Neuron (in vitro differentiated cells): ENCODE measurements at regions not wholly inside any gene's neighbourhood (a gene's known extent, or its start where the extent isn't known, plus 50 kb on each side); places are given as distances from the start of the nearest gene placed in this dataset.

Experiments used
- H2AFZ ChIP-seq: one replicate; pipeline ENCODE4 v1.6.1; 2013; ENCODE audit warnings: low read depth, mild to moderate bottlenecking, inconsistent platforms, low read length, moderate library complexity
- H3K27me3 ChIP-seq: one replicate; pipeline ENCODE4 v1.6.1; 2013; ENCODE audit warnings: low read length; ENCODE audit not compliant: insufficient read depth
- H3K36me3 ChIP-seq: one replicate; pipeline ENCODE4 v1.6.1; 2013; ENCODE audit warnings: low read length; ENCODE audit not compliant: insufficient read depth
- H3K4me1 ChIP-seq: one replicate; pipeline ENCODE4 v1.6.1; 2013; ENCODE audit warnings: low read length; ENCODE audit not compliant: insufficient read depth
- H3K4me3 ChIP-seq: 2 replicates; pipeline ENCODE4 v1.5.1; 2013; ENCODE audit warnings: mild to moderate bottlenecking, low read length, moderate library complexity
- H3K9me3 ChIP-seq: one replicate; pipeline ENCODE4 v1.6.1; 2013; ENCODE audit warnings: low read length

DNA sequence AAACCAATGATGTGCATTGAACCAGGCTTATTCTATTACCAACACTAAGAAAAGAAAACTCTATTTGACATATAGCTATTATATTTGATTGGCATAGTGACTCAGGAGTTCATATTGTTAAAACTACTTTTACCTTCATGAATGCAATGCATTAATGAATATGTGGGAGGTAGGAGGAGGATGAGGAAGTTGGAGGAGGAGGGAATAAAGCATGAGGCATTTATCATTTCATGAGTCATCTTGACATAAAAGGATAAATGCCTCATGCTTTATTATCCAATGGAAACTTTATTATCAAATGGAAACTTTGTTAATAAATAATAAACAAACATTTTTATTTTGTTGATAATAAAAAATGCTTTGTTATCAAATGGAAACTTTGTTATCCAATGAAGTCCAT is 116.5 kb downstream of the SPRY2 start:
- H3K27me3 ChIP-seq = no peaks in the 10 kb centered on the region
- peaks cover 2% of the 10 kb centered on the region for H3K4me1 ChIP-seq
- H3K36me3 ChIP-seq = no peaks in the 10 kb centered on the region

DNA sequence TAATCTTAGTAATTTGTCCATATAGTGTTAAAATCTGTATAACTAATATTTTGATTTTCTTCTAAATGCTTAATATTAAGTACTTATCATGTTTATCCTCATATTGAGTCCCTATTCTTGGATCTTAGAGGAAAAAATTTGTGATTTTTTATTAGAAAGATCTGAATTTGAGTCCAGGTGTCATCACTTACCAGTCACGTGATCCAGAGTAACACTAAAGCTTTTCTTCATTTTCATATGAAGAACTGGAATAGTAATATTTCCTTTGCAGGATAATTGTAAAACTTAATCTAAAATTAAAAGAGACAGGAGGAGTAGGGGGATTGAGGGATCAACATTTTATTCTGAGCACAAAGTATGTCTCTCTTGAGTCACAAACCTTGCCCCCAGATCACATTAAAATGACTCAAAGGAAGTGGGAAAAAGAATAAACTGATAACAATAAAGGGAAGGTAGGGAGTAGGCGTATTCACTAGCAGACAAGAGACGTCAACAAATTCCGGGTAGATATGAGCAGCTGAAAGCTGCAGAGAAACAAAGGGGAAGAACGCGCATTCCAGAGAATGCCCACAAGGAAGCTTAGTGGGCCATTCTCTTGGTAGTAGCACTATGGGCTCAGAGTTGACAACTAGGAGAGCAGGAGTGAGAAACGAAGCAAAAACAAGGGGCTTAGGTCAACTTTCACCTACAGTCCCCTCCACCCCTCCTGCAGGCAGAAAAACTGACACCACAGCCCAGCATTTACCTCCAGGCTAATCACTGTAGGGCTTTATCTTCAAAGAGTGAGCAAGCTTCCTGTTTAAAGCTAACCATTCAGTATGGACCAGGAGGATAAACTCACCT is 123.1 kb downstream of the SPRY2 start:
- Histone ChIP-seq H3K4me1 (peaks cover 3% of the 10 kb centered on the region), H3K9me3 (peaks cover 1% of the 10 kb centered on the region), H3K4me3 (no peak overlapping the region), H2AFZ (peak overlapping the region; percentile 32), H3K36me3 (no peaks in the 10 kb centered on the region), H3K27me3 (no peaks in the 10 kb centered on the region)

More for the DNA sequence above, 116.5 kb downstream of the SPRY2 start:
- Histone ChIP-seq H3K4me3 (no peak overlapping the region), H2AFZ (no peak overlapping the region), H3K9me3 (peaks cover 4% of the 10 kb centered on the region)

DNA sequence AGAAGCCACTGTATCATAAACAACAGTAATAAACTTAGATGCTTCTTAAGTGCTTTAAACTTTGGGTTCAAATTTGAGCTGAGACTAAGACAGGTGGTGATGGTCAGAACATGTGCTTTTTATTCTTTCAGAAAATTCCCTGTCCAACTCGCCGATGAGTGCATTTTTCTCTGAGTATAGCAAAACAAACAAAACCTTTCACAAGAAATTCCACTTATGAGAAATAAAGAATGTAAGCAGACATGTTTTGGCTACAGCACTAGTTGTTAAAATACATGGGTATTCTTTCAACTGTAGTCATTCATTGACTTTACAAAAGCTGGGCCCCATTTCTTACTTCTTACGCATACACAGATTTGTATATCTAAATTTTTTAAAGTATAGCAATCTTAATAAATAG is 125.6 kb downstream of the SPRY2 start:
- Histone ChIP-seq H3K4me1 (peaks cover 3% of the 10 kb centered on the region), H3K36me3 (no peaks in the 10 kb centered on the region), H3K9me3 (no peaks in the 10 kb centered on the region), H2AFZ (no peak overlapping the region), H3K4me3 (no peak overlapping the region), H3K27me3 (no peaks in the 10 kb centered on the region)

DNA sequence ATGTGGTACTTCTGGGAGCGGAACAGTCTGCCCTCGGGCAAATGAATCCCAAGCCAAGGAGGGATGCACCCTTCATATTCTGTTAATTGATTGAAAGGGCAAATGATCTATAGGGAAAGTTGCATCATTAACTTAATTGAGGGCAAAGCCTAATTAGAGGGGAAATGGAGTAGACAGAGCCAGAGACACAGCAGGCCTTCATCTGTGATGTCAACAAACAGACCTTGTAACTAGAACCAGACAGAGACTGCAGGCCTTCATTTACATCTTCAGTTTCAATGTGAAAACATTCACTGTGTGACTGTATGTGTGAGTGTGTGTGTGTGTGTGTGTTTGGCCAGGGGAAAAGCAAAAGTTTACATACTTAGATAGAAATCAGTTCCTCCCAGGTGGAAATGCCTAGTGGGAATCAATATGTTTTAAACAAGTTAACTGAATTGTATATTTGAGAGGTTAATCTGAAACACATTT is 126.4 kb downstream of the SPRY2 start:
- H3K27me3 ChIP-seq = no peaks in the 10 kb centered on the region
- no peaks in the 10 kb centered on the region for H3K36me3 ChIP-seq
- H3K4me3 ChIP-seq = no peak overlapping the region
- H3K9me3 ChIP-seq = no peaks in the 10 kb centered on the region
- no peak overlapping the region for H2AFZ ChIP-seq
- peaks cover 3% of the 10 kb centered on the region for H3K4me1 ChIP-seq

DNA sequence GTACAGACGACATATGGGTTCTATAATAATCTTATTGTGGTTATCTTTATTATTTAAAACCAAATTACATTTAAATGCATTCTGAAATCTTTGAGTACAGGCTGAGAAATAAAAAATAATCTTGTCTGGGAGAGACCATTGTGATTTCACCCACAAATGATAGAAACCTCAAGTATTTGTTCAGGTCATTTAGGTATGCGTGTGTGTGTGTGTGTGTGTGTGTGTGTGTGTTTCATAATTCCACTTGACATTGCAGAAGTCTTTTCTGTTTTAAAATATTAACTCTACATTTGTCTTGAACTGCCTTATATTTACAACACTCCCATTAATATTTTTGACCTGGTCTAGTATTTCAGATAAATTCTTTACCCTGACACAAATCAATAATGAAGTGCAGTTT is 126.9 kb downstream of the SPRY2 start:
- Histone ChIP-seq H3K36me3 (no peaks in the 10 kb centered on the region), H3K9me3 (no peaks in the 10 kb centered on the region), H3K4me1 (peaks cover 3% of the 10 kb centered on the region), H3K27me3 (no peaks in the 10 kb centered on the region), H2AFZ (no peak overlapping the region), H3K4me3 (no peak overlapping the region)

DNA sequence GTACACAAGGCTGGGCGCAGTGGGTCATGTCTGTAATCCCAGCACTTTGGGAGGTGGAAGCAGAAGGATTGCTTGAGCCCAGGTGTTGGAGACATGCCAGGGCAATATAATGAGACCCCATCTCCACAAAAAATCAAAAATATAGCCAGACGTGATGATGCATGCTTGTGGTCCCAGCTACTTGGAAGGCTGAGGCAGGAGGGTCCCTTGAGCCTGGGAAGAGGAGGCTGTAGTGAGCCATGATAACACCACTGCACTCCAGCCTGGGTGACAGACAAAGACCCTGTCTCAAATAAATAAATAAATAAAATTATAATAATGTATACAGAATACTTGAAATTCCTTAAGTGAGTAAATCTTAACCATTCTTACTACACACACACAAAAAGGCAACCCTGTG is 127.7 kb downstream of the SPRY2 start:
- Histone ChIP-seq H2AFZ (no peak overlapping the region), H3K4me1 (peaks cover 2% of the 10 kb centered on the region), H3K27me3 (no peaks in the 10 kb centered on the region), H3K4me3 (no peak overlapping the region), H3K9me3 (no peaks in the 10 kb centered on the region), H3K36me3 (no peaks in the 10 kb centered on the region)

DNA sequence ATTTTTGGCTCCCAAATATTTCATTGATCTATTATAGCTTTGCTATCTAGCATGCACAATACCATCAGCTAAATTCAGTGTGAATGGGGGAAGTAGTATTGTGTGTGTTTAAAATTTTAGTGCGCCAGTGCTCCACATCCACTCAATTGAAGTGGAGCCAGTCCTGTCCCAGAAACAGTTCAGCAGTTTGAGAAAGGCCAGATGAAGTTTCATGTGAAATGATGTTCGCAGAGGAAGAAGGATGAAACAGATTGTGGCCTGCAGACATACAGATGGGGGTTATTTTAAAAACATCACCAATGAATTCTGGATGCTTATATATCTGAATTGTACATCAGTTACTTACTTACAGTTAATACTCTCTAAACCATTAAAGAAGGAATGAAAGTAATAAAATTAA is 129.4 kb downstream of the SPRY2 start:
- Histone ChIP-seq H2AFZ (no peak overlapping the region), H3K9me3 (no peaks in the 10 kb centered on the region), H3K36me3 (no peaks in the 10 kb centered on the region), H3K4me1 (no peaks in the 10 kb centered on the region), H3K4me3 (no peak overlapping the region), H3K27me3 (no peaks in the 10 kb centered on the region)

DNA sequence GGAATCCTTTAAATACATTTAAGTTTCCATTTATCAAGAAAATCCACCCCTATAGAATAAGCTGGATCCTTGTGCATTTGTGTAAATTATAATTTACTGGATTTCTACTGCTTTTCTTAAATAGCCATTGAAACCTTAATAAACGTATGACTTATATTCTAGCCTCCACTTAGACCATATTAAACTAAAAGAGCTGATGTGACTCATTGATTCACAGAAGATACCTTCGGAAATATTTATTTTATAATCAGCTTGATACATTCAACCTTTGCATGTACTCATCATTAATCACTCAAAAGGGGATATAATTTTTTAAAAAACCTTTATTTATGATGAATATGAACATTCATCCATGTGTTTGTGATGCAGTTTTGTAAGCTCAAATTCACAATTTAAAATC is 136.3 kb downstream of the SPRY2 start:
- no peaks in the 10 kb centered on the region for H3K4me1 ChIP-seq
- no peak overlapping the region for H2AFZ ChIP-seq
- H3K4me3 ChIP-seq = no peak overlapping the region
- no peaks in the 10 kb centered on the region for H3K9me3 ChIP-seq
- H3K27me3 ChIP-seq = no peaks in the 10 kb centered on the region
- H3K36me3 ChIP-seq = no peaks in the 10 kb centered on the region

DNA sequence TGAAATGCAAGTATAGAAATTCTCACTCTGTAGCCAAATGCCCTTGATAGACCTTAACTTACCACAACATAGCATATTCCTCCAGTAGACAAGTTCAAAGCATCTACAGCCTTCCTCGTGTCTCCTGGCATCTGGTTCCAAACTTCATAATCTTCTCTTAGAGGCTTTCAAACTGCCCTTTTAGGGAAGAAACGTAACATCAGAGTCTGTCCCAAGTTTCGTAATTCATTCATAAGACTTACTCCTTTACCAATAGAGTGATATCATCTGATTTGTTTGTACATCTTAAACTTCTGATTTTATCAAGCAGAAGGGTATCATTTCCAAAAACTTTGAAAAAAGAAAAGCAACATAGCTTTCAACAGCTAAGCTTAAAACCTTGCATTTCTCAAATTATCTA is 137.4 kb downstream of the SPRY2 start:
- Histone ChIP-seq H3K4me1 (no peaks in the 10 kb centered on the region), H3K36me3 (no peaks in the 10 kb centered on the region), H3K27me3 (no peaks in the 10 kb centered on the region), H3K9me3 (no peaks in the 10 kb centered on the region), H3K4me3 (no peak overlapping the region), H2AFZ (no peak overlapping the region)

DNA sequence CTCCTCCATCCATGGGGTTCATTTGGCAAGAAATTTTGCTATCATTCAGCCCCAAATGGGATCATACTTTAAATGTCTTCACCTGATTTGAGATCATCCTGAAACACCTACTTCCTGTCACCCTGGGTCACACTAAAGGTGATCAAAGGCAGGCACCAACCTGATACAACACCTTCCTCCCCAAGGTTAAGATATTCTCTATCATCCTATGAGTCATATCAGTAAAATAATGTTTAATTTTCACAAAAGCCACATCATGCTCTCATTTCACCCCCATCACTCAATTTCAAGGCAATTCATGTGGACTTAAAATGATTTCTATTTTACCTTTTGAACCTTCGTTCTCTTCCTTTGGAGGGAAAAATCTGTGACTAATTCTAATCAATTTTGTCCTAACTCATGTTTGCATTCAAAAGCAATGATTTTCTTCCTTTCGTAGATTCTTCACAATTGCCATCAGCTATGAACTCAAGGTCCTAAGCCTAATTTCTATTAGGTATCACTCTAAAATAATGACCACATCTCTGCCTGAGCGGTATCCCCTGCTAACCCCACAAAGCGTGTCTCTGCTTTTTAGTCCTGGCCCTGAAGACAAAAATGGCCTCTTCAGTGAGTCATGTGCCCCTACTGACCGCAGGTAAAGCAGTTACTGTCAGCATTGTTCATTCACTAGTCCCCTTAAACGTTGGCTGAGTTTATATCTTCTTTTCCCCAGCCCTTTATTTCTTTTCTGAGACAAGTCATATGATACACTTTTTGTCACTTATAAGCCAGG is 139.0 kb downstream of the SPRY2 start:
- H3K4me3 ChIP-seq = no peak overlapping the region

DNA sequence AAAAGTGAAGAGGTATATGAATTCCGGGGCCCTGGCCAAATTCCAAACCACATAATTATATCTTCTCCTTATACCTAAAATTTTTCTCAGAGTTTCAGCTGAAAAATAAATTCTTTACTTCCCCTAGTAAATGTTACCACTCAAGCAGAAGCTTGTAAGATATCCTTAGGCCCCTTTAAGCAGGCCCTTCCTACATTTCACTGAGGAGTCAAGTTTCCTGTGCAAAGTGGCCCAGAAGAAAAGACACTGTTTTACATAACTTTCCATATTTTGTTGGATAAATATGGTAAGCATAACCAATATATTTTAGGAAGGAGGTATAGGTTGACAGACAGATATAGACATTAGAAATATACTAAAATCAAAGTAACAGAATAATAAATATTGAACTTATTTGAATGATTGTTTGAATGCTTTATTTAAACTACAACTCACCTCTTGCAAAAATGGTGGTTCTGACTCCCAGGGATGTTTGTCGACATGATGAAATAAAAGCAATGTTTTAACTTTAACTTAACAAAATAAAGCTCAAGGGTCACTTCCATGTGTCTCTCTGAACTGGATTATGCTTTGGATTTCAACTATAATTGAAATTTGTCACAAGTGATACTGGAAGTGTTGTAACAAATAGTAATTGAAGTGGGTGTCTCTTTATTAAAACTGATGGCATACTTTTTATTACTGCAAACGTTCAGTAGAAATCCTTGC is 141.2 kb downstream of the SPRY2 start:
- Histone ChIP-seq H2AFZ (no peak overlapping the region), H3K36me3 (no peaks in the 10 kb centered on the region), H3K9me3 (no peaks in the 10 kb centered on the region), H3K4me1 (no peaks in the 10 kb centered on the region), H3K27me3 (no peaks in the 10 kb centered on the region), H3K4me3 (no peak overlapping the region)

More for the DNA sequence above, 139.0 kb downstream of the SPRY2 start:
- Histone ChIP-seq H3K36me3 (no peaks in the 10 kb centered on the region), H3K9me3 (no peaks in the 10 kb centered on the region), H3K27me3 (no peaks in the 10 kb centered on the region), H3K4me1 (no peaks in the 10 kb centered on the region), H2AFZ (no peak overlapping the region)

DNA sequence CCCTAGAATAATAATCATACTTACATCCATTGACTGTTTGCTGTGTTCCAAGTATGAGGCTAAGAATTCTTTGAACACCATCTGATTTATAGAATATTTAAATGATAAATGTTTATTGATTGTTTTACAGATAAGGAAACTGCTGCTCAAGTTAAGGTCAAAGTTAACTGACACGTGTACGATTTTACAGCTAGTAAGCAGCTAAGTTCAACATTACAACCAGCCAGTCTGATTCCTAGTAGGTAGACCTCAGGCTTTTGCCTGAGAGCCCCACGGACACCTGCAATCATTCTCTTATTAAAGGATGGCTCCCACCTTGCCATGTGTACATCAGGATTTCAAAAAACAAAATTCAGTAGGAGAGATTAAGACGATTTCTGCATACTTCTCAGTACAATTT is 141.9 kb downstream of the SPRY2 start:
- no peaks in the 10 kb centered on the region for H3K9me3 ChIP-seq
- no peaks in the 10 kb centered on the region for H3K36me3 ChIP-seq
- no peak overlapping the region for H2AFZ ChIP-seq
- H3K4me1 ChIP-seq = no peaks in the 10 kb centered on the region
- no peak overlapping the region for H3K4me3 ChIP-seq
- H3K27me3 ChIP-seq = no peaks in the 10 kb centered on the region

DNA sequence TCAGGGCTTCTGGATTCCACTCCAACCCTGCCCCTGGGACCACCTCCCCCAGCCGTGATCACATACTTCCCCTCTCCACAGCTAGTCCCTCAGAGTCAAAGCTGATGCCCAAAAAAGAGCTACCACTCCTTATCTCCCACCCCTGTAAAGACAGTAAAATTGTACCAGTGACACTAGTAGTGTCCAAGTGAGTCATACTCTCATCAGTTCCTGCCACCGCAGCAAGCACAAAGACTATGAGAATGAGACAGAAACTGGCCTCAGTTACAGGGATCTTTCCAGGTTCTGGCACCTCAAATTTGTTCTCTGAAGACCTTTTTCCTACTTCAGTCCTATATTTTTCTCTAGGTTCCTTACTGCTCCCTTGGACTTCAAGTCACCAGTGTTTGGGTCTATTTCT is 144.2 kb downstream of the SPRY2 start:
- Histone ChIP-seq H2AFZ (no peak overlapping the region), H3K36me3 (no peaks in the 10 kb centered on the region), H3K9me3 (no peaks in the 10 kb centered on the region), H3K4me3 (no peak overlapping the region), H3K4me1 (no peaks in the 10 kb centered on the region), H3K27me3 (no peaks in the 10 kb centered on the region)
